ENCODE measurements at regions not wholly inside any gene's neighbourhood (a gene's known extent, or its start where the extent isn't known, plus 50 kb on each side); places are given as distances from the start of the nearest gene placed in this dataset.

- Histone ChIP-seq H3K27ac (ENCODE audit: low read length) (no peak overlapping the region), H3K27me3 (ENCODE audit: control insufficient read depth in 1 of 2, insufficient read depth in 2 of 2, low read length in 2 of 2) (no peaks in the 10 kb centered on the region), H3K9ac (ENCODE audit: low read length in 2 of 2) (no peak overlapping the region), H3K9me3 (ENCODE audit: control insufficient read depth in 2 of 2, low read length in 2 of 2) (no peaks in the 10 kb centered on the region), H3K36me3 (ENCODE audit: control insufficient read depth in 2 of 2, insufficient read depth in 2 of 2, low read length in 2 of 2) (no peaks in the 10 kb centered on the region), H3K4me1 (ENCODE audit: control insufficient read depth, insufficient read depth, low read length) (peaks cover 6% of the 10 kb centered on the region), H3K4me3 (ENCODE audit: low read length in 2 of 2) (no peak overlapping the region)
Measured at GRCh38 chr5:124929000-124929399, 182.6 kb upstream of the ZNF608 start.

- Histone ChIP-seq H3K9ac (ENCODE audit: low read length in 2 of 2) (no peak overlapping the region), H3K27me3 (ENCODE audit: control insufficient read depth in 1 of 2, insufficient read depth in 2 of 2, low read length in 2 of 2) (no peaks in the 10 kb centered on the region), H3K9me3 (ENCODE audit: control insufficient read depth in 2 of 2, low read length in 2 of 2) (no peaks in the 10 kb centered on the region), H3K4me1 (ENCODE audit: control insufficient read depth, insufficient read depth, low read length) (peaks cover 6% of the 10 kb centered on the region), H3K36me3 (ENCODE audit: control insufficient read depth in 2 of 2, insufficient read depth in 2 of 2, low read length in 2 of 2) (no peaks in the 10 kb centered on the region), H3K27ac (ENCODE audit: low read length) (peak overlapping the region; percentile 11), H3K4me3 (ENCODE audit: low read length in 2 of 2) (no peak overlapping the region)
Measured at GRCh38 chr5:124932791-124933600, 186.6 kb upstream of the ZNF608 start.

GRCh38 chr5:124935065-124935464 is 188.6 kb upstream of the ZNF608 start:
- no peak overlapping the region for H3K4me3 ChIP-seq (ENCODE audit: low read length in 2 of 2)
- peaks cover 6% of the 10 kb centered on the region for H3K4me1 ChIP-seq (ENCODE audit: control insufficient read depth, insufficient read depth, low read length)
- no peaks in the 10 kb centered on the region for H3K9me3 ChIP-seq (ENCODE audit: control insufficient read depth in 2 of 2, low read length in 2 of 2)
- no peaks in the 10 kb centered on the region for H3K36me3 ChIP-seq (ENCODE audit: control insufficient read depth in 2 of 2, insufficient read depth in 2 of 2, low read length in 2 of 2)
- no peak overlapping the region for H3K9ac ChIP-seq (ENCODE audit: low read length in 2 of 2)
- no peak overlapping the region for H3K27ac ChIP-seq (ENCODE audit: low read length)
- H3K27me3 ChIP-seq (ENCODE audit: control insufficient read depth in 1 of 2, insufficient read depth in 2 of 2, low read length in 2 of 2), result no peaks in the 10 kb centered on the region

- Histone ChIP-seq H3K27me3 (ENCODE audit: control insufficient read depth in 1 of 2, insufficient read depth in 2 of 2, low read length in 2 of 2) (no peaks in the 10 kb centered on the region), H3K4me1 (ENCODE audit: control insufficient read depth, insufficient read depth, low read length) (peaks cover 6% of the 10 kb centered on the region), H3K27ac (ENCODE audit: low read length) (no peak overlapping the region), H3K9me3 (ENCODE audit: control insufficient read depth in 2 of 2, low read length in 2 of 2) (no peaks in the 10 kb centered on the region), H3K4me3 (ENCODE audit: low read length in 2 of 2) (no peak overlapping the region), H3K36me3 (ENCODE audit: control insufficient read depth in 2 of 2, insufficient read depth in 2 of 2, low read length in 2 of 2) (no peaks in the 10 kb centered on the region), H3K9ac (ENCODE audit: low read length in 2 of 2) (no peak overlapping the region)
Measured at GRCh38 chr5:124936626-124936933, 190.1 kb upstream of the ZNF608 start.

- Histone ChIP-seq H3K9ac (ENCODE audit: low read length in 2 of 2) (no peak overlapping the region), H3K27ac (ENCODE audit: low read length) (no peak overlapping the region), H3K9me3 (ENCODE audit: control insufficient read depth in 2 of 2, low read length in 2 of 2) (no peaks in the 10 kb centered on the region), H3K4me1 (ENCODE audit: control insufficient read depth, insufficient read depth, low read length) (no peaks in the 10 kb centered on the region), H3K27me3 (ENCODE audit: control insufficient read depth in 1 of 2, insufficient read depth in 2 of 2, low read length in 2 of 2) (no peaks in the 10 kb centered on the region), H3K36me3 (ENCODE audit: control insufficient read depth in 2 of 2, insufficient read depth in 2 of 2, low read length in 2 of 2) (no peaks in the 10 kb centered on the region), H3K4me3 (ENCODE audit: low read length in 2 of 2) (no peak overlapping the region)
Measured at GRCh38 chr5:124941051-124942049, 194.9 kb upstream of the ZNF608 start.

- no peaks in the 10 kb centered on the region for H3K27me3 ChIP-seq (ENCODE audit: control insufficient read depth in 1 of 2, insufficient read depth in 2 of 2, low read length in 2 of 2)
- no peak overlapping the region for H3K9ac ChIP-seq (ENCODE audit: low read length in 2 of 2)
- H3K36me3 ChIP-seq (ENCODE audit: control insufficient read depth in 2 of 2, insufficient read depth in 2 of 2, low read length in 2 of 2), result no peaks in the 10 kb centered on the region
- H3K4me1 ChIP-seq (ENCODE audit: control insufficient read depth, insufficient read depth, low read length), result no peaks in the 10 kb centered on the region
- H3K4me3 ChIP-seq (ENCODE audit: low read length in 2 of 2), result no peak overlapping the region
- no peak overlapping the region for H3K27ac ChIP-seq (ENCODE audit: low read length)
- H3K9me3 ChIP-seq (ENCODE audit: control insufficient read depth in 2 of 2, low read length in 2 of 2), result no peaks in the 10 kb centered on the region
Measured at GRCh38 chr5:124948062-124948753, 201.8 kb upstream of the ZNF608 start.

- no peak overlapping the region for H3K27ac ChIP-seq (ENCODE audit: low read length)
- no peaks in the 10 kb centered on the region for H3K36me3 ChIP-seq (ENCODE audit: control insufficient read depth in 2 of 2, insufficient read depth in 2 of 2, low read length in 2 of 2)
- H3K4me1 ChIP-seq (ENCODE audit: control insufficient read depth, insufficient read depth, low read length), result no peaks in the 10 kb centered on the region
- H3K27me3 ChIP-seq (ENCODE audit: control insufficient read depth in 1 of 2, insufficient read depth in 2 of 2, low read length in 2 of 2), result no peaks in the 10 kb centered on the region
- H3K9me3 ChIP-seq (ENCODE audit: control insufficient read depth in 2 of 2, low read length in 2 of 2), result no peaks in the 10 kb centered on the region
- no peak overlapping the region for H3K4me3 ChIP-seq (ENCODE audit: low read length in 2 of 2)
- H3K9ac ChIP-seq (ENCODE audit: low read length in 2 of 2), result no peak overlapping the region
Measured at GRCh38 chr5:124948754-124949275, 202.4 kb upstream of the ZNF608 start.

GRCh38 chr5:124949862-124950261 is 203.4 kb upstream of the ZNF608 start:
- no peaks in the 10 kb centered on the region for H3K27me3 ChIP-seq (ENCODE audit: control insufficient read depth in 1 of 2, insufficient read depth in 2 of 2, low read length in 2 of 2)
- H3K9me3 ChIP-seq (ENCODE audit: control insufficient read depth in 2 of 2, low read length in 2 of 2), result no peaks in the 10 kb centered on the region
- no peak overlapping the region for H3K9ac ChIP-seq (ENCODE audit: low read length in 2 of 2)
- no peaks in the 10 kb centered on the region for H3K36me3 ChIP-seq (ENCODE audit: control insufficient read depth in 2 of 2, insufficient read depth in 2 of 2, low read length in 2 of 2)
- H3K4me1 ChIP-seq (ENCODE audit: control insufficient read depth, insufficient read depth, low read length), result no peaks in the 10 kb centered on the region
- no peak overlapping the region for H3K4me3 ChIP-seq (ENCODE audit: low read length in 2 of 2)
- H3K27ac ChIP-seq (ENCODE audit: low read length), result no peak overlapping the region

GRCh38 chr5:124951105-124951504 is 204.7 kb upstream of the ZNF608 start:
- H3K4me1 ChIP-seq (ENCODE audit: control insufficient read depth, insufficient read depth, low read length), result no peaks in the 10 kb centered on the region
- no peak overlapping the region for H3K9ac ChIP-seq (ENCODE audit: low read length in 2 of 2)
- no peaks in the 10 kb centered on the region for H3K9me3 ChIP-seq (ENCODE audit: control insufficient read depth in 2 of 2, low read length in 2 of 2)
- H3K36me3 ChIP-seq (ENCODE audit: control insufficient read depth in 2 of 2, insufficient read depth in 2 of 2, low read length in 2 of 2), result no peaks in the 10 kb centered on the region
- H3K4me3 ChIP-seq (ENCODE audit: low read length in 2 of 2), result no peak overlapping the region
- no peak overlapping the region for H3K27ac ChIP-seq (ENCODE audit: low read length)
- H3K27me3 ChIP-seq (ENCODE audit: control insufficient read depth in 1 of 2, insufficient read depth in 2 of 2, low read length in 2 of 2), result no peaks in the 10 kb centered on the region

GRCh38 chr5:124951661-124952060 is 205.2 kb upstream of the ZNF608 start:
- Histone ChIP-seq H3K4me1 (ENCODE audit: control insufficient read depth, insufficient read depth, low read length) (no peaks in the 10 kb centered on the region), H3K27me3 (ENCODE audit: control insufficient read depth in 1 of 2, insufficient read depth in 2 of 2, low read length in 2 of 2) (no peaks in the 10 kb centered on the region), H3K4me3 (ENCODE audit: low read length in 2 of 2) (no peak overlapping the region), H3K27ac (ENCODE audit: low read length) (no peak overlapping the region), H3K36me3 (ENCODE audit: control insufficient read depth in 2 of 2, insufficient read depth in 2 of 2, low read length in 2 of 2) (no peaks in the 10 kb centered on the region), H3K9ac (ENCODE audit: low read length in 2 of 2) (no peak overlapping the region), H3K9me3 (ENCODE audit: control insufficient read depth in 2 of 2, low read length in 2 of 2) (no peaks in the 10 kb centered on the region)

Data from stomach smooth muscle (tissue), 2 donors.